ENCODE measurements at regions not wholly inside any gene's neighbourhood (a gene's known extent, or its start where the extent isn't known, plus 50 kb on each side); places are given as distances from the start of the nearest gene placed in this dataset.

DNA sequence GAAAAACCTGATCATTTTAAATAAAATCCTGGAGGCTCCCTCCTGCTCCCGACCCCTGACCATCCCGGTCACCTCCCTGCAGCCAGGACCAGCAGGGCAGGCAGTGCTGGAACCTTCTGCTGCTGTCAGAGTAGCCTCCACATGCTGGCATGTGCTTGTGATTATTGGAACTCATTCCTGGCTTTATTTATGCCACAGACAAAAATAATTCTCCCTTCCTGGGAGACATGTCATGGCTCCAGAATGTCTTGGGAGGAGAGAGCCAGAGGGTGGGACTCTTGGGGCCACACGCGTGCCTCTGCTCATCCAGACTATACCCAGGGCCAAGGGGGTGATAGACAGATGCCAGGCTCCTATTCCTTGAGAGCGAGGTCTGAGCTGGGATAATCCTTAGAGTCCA lies 183.6 kb upstream of the RAB4A start:
- no peak overlapping the region for H3K27ac ChIP-seq (ENCODE audit: low read length)
- H3K27me3 ChIP-seq (replicated peaks; ENCODE audit: insufficient read depth, low read length): no peaks in the 10 kb centered on the region
- no peaks in the 10 kb centered on the region for H3K79me2 ChIP-seq (ENCODE audit: low read length)
- no peak overlapping the region for H3K9ac ChIP-seq (ENCODE audit: low read length)
- TF ChIP-seq EZH2 (optimal IDR thresholded peaks at IDR 0.05; ENCODE audit: low read depth, low read length) (no peak), CTCF (IDR thresholded peaks at IDR 0.05; ENCODE audit: low read length) (no peak), EZH2phosphoT487 (IDR thresholded peaks at IDR 0.05; ENCODE audit: low read length) (no peak)
- no peak for DNase-seq
- H4K20me1 ChIP-seq (ENCODE audit: insufficient read depth, low read length): no peaks in the 10 kb centered on the region
- H3K4me3 ChIP-seq (ENCODE audit: low read length): no peak overlapping the region
- H3K9me2 ChIP-seq (replicated peaks; ENCODE audit: insufficient read depth, low read length): no peaks in the 10 kb centered on the region
- H2AFZ ChIP-seq (ENCODE audit: low read length): no peak overlapping the region
- no peaks in the 10 kb centered on the region for H3K4me1 ChIP-seq (ENCODE audit: low read length)
- H3K36me3 ChIP-seq (replicated peaks; ENCODE audit: insufficient read depth, low read length): no peaks in the 10 kb centered on the region
- no peak overlapping the region for H3K4me2 ChIP-seq (ENCODE audit: low read depth, low read length)
- H3F3A ChIP-seq (ENCODE audit: insufficient read depth, low read length): no peaks in the 10 kb centered on the region
- H3K9me3 ChIP-seq (replicated peaks; ENCODE audit: insufficient read depth, low read length): no peaks in the 10 kb centered on the region

DNA sequence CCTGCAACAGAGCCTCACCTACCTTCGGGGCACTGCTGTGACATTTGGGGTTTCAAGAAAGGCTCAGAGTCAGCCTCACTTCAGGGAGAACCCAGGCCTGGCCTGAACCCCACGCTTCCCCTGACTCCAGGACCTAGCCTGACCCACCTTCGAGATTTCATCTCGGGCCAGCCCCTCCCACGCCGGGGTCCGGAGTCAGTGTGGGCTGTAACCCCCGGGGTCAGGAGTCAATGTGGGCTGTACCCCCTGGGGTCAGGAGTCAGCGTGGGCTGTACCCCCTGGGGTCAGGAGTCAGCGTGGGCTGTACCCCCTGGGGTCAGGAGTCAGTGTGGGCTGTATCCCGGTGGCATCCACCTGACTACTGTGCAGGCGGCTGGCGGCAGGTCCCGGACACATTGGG lies 183.0 kb upstream of the RAB4A start:
- H3K27ac ChIP-seq (ENCODE audit: low read length): no peak overlapping the region
- H3F3A ChIP-seq (ENCODE audit: insufficient read depth, low read length): no peaks in the 10 kb centered on the region
- peaks cover 5% of the 10 kb centered on the region; the same call in 1 of the 2 replicates for H3K4me1 ChIP-seq (ENCODE audit: low read length)
- DNase-seq: no peak
- no peak overlapping the region for H3K4me2 ChIP-seq (ENCODE audit: low read depth, low read length)
- no peaks in the 10 kb centered on the region for H4K20me1 ChIP-seq (ENCODE audit: insufficient read depth, low read length)
- H2AFZ ChIP-seq (ENCODE audit: low read length): no peak overlapping the region
- H3K79me2 ChIP-seq (ENCODE audit: low read length): no peaks in the 10 kb centered on the region
- no peaks in the 10 kb centered on the region for H3K9me3 ChIP-seq (replicated peaks; ENCODE audit: insufficient read depth, low read length)
- no peak overlapping the region for H3K4me3 ChIP-seq (ENCODE audit: low read length)
- no peaks in the 10 kb centered on the region for H3K27me3 ChIP-seq (replicated peaks; ENCODE audit: insufficient read depth, low read length)
- H3K9ac ChIP-seq (ENCODE audit: low read length): no peak overlapping the region
- H3K36me3 ChIP-seq (replicated peaks; ENCODE audit: insufficient read depth, low read length): no peaks in the 10 kb centered on the region
- no peaks in the 10 kb centered on the region for H3K9me2 ChIP-seq (replicated peaks; ENCODE audit: insufficient read depth, low read length)
- no peak for TF ChIP-seq EZH2 (optimal IDR thresholded peaks at IDR 0.05; ENCODE audit: low read depth, low read length)
- no peak for TF ChIP-seq CTCF (IDR thresholded peaks at IDR 0.05; ENCODE audit: low read length)
- no peak for TF ChIP-seq EZH2phosphoT487 (IDR thresholded peaks at IDR 0.05; ENCODE audit: low read length)

DNA sequence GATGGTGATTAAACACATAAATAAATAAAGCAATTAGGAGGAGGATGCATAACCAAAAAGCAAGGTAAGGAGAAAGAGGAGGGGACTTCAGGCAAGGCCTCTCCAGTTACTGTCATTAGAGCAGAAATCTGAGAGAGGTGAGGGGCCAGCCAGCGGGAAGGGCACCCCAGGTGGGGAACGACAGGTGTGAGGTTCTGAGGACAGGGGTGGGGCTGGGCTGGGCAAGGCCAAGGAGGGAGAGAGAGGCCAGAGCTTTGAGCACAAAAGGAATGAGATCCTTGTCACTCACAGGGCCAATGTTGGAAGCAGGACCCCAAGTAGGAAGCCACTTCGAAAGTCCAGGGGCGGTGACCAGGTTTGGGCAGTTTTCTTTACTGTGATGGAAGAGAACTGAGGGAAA lies 182.2 kb upstream of the RAB4A start:
- no peaks in the 10 kb centered on the region for H3F3A ChIP-seq (ENCODE audit: insufficient read depth, low read length)
- no peak for DNase-seq
- no peak overlapping the region for H3K4me2 ChIP-seq (ENCODE audit: low read depth, low read length)
- H2AFZ ChIP-seq (ENCODE audit: low read length): no peak overlapping the region
- H3K4me3 ChIP-seq (ENCODE audit: low read length): no peak overlapping the region
- no peaks in the 10 kb centered on the region for H4K20me1 ChIP-seq (ENCODE audit: insufficient read depth, low read length)
- no peaks in the 10 kb centered on the region for H3K9me3 ChIP-seq (replicated peaks; ENCODE audit: insufficient read depth, low read length)
- peaks cover 7% of the 10 kb centered on the region; the same call in 1 of the 2 replicates for H3K4me1 ChIP-seq (ENCODE audit: low read length)
- no peaks in the 10 kb centered on the region for H3K27me3 ChIP-seq (replicated peaks; ENCODE audit: insufficient read depth, low read length)
- H3K79me2 ChIP-seq (ENCODE audit: low read length): no peaks in the 10 kb centered on the region
- no peaks in the 10 kb centered on the region for H3K9me2 ChIP-seq (replicated peaks; ENCODE audit: insufficient read depth, low read length)
- no peak overlapping the region for H3K27ac ChIP-seq (ENCODE audit: low read length)
- H3K36me3 ChIP-seq (replicated peaks; ENCODE audit: insufficient read depth, low read length): no peaks in the 10 kb centered on the region
- TF ChIP-seq CTCF (IDR thresholded peaks at IDR 0.05; ENCODE audit: low read length) (no peak), EZH2phosphoT487 (IDR thresholded peaks at IDR 0.05; ENCODE audit: low read length) (no peak), EZH2 (optimal IDR thresholded peaks at IDR 0.05; ENCODE audit: low read depth, low read length) (no peak)
- H3K9ac ChIP-seq (ENCODE audit: low read length): no peak overlapping the region
